T follicular helper cell (primary cell): ENCODE measurements at regions not wholly inside any gene's neighbourhood (a gene's known extent, or its start where the extent isn't known, plus 50 kb on each side); places are given as distances from the start of the nearest gene placed in this dataset.
"Not testable (repeated sequence)": the region's sequence is repeated elsewhere in the genome, so short reads cannot be mapped to it uniquely, and the experiment has no call there.

ENCODE experiments used
- DNase-seq: peaks from one replicate; pipeline ENCODE4 v3.0.0-alpha.2; 2020; ENCODE audit warnings: low read depth

DNA sequence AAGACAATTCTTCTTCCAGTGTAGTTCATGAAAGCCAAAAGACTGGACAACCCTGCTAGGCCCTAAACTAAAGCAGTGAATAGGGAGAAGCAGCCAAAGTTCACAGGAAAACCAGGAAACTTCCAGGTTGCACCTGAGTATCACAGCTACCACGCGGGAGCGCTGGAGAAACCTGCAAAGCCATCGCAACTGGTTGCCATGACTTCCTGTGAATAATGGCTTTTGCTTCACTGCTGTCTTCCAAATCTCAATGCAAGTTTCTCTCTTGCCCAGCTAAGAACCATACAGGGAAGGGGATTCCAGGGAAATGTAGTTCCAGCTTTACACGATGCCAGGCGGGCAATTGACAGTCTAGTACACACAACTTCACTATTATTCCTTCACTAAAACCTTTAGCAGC is 114.1 kb downstream of the GXYLT1 start:
- no peak for DNase-seq

DNA sequence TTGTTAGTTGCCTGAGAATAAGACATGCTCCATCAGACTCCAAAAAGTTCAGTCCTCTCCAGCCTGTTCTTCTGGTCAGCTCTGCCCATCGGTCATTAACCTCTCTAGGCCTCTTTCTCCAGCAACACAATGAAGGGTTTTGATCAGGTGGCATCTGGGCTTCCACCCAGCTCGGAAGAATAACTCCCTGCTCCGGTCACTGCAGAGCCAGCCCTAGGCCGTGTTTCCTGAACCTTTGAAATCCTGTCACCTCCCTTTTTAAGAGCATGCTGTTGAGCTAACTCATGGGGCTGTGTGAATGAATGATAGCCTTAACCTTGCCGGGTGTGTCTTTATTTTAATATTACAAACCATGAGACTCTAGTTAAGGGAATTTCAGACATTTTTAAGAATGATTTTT is 117.1 kb downstream of the GXYLT1 start:
- no peak for DNase-seq

DNA sequence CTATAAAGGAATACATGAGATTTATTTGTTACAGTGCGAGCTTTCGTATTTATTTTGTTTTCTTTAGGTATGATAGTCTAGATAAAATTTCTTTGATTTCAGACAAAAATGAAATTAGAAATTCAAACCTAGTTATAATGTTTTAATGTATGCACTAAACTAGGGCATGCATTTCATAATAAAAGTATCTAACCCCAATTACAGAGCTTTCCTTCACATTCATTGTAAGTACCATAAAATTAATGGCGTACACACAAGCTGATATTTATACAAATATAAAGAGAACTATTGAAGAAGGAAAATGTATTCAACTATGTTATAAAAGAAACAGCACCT is 120.2 kb downstream of the GXYLT1 start:
- no peak for DNase-seq

DNA sequence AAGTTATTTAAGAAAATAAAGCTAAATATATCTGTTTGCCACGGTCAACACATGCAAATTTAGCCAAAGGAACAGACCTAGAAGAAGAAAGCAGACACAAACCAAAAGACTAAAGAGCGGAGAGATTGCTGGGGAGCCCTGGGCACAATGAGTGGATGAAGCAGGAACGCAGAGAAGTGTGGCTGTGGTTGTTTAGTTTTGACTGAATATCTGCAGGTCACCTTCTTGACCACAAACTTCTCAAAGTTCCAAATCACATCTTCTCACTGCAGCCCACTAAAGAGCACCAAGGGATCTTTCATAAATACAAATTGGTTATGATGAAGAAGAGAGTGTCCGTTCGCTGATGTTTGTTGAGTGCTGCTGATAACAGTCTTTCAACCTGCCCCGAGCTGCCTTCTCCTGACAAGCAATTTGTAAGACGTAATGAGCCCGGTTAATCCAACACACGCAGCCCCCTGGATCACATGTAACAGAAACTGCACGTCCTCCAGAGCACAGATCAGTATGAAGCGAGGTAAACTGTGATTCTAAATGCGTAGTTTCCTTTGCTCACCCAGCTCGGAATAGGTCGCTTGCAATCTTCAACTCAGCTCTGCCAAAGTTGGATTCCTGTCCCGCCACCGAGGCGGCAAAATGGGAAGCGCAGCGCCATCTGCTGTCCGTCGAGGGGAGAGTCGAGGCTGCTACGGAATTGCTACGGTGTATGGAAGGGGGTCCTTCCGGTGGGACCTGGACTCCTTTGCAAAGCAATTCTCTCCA is 120.8 kb downstream of the GXYLT1 start:
- peak; percentile 47 for DNase-seq

DNA sequence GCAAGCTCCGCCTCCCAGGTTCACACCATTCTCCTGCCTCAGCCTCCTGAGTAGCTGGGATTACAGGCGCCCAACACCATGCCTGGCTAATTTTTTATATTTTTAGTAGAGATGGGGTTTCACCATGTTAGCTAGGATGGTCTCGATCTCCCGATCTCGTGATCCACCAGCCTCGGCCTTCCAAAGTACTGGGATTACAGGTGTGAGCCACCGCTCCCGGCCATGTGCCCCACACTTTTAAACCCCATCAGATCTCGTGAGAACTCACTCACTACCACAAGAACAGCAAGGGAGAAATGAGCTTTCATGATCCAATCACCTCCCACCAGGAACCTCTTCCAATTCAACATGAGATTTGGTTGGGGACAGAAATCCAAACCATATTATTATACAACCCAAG is 122.7 kb downstream of the GXYLT1 start:
- DNase-seq: not testable (repeated sequence)

DNA sequence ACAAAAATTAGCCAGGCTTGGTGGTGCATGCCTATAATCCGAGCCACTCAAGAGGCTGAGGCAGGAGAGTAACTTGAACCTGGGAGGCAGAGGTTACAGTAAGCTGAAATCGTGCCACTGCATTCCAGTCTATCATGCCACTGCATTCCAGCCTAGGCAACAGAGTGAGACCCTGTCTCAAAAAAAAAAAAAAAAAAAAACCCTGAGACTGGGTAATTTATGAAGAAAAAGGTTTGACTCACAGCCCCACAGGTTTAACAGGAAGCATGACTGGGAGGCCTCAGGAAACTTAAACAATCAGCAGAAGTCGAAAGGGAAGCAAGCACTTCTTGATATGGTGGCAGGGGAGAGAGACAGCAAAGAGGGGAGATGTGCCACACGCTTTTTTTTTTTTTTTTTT is 123.2 kb downstream of the GXYLT1 start:
- DNase-seq: no peak

DNA sequence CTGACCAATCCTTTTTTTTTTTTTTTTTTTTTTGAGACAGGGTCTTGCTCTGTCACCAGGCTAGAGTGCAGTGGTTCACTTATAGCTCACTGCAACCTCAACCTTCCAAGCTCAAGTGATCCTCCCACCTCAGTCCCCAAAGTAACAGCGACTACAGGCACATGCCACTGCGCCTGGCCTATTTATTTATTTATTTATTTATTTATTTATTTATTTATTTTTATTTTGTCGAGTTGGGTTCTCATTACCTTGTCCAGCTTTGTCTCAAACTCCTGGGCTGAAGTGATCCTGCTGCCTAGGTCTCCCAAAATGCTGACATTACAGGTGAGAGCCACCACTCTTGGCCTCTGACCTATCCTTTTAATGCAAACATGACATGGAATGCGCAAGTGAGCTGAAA is 124.4 kb downstream of the GXYLT1 start:
- no peak for DNase-seq

DNA sequence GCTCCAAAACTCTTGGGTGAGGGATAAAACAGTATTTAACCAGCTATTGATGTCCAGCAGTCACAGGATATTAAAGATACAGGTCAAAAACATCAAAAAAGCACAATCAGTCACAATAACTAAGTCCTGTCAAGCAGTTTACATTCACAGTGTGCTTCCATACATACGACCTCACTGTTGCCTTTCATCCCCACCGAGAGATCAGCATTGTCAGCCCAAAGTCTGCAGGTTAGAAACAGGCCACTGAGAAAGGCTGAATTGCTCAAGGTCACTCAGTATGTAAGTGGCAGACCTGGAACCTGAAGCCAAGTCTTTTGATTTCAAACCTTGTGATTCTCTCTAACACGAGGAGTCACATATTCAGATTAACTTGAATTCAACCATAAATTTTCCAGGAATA is 124.9 kb downstream of the GXYLT1 start:
- DNase-seq: no peak

DNA sequence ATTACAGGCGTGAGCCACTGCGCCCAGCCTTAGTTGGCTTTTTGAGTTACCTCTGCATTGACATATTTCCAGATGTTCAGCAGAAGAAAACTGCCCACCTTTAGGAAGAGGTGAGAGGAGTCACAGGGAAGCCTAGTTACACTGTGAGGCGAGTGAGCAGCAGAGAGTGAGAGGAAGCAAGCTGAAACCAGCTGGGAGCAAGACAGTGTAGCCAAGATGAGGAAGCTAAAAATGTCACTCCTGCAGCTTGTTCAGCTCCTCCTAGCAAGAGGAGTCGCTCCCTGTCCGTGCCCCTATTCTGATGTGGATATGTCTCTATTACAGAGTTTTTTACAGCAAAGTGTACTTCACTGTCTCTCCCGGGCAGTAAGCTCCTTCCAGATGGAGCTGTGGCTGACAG is 127.6 kb downstream of the GXYLT1 start:
- no peak for DNase-seq

DNA sequence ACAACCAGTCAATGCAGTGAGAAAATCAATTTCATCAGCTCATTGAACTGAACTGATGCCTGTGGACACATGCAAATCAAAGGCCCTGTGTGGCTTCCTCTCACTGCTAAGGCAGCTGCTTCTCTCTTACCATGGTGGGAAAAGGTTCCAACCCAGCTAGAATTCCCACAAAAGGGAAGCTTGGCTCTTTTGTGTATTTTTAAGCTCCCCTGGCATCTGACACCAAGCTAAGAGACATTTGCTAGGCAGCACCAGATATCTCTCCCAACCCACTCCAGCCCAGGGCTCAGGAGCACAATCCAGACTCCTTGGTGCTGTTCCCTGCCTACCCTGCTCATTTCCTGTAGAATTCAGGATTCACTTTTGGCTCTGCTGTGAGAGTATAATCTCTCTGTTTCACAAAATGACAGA is 129.6 kb downstream of the GXYLT1 start:
- DNase-seq: no peak

DNA sequence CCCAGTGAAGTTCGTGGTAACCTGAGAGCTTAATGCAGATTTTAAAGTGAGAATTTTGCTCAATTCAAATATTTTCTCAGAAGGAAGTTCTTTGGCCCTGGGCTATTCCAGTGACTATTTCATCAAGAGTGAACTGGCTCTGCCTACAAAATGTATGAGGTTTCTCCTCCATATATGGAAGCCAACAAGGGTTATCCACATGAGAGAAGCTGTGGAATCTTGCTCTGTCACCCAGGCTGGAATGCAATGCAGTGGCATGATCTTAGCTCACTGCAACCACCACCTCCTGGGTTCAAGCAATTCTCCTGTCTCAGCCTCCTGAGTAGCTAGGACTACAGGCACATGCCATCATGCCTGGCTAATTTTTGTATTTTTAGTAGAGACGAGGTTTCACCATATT is 132.2 kb downstream of the GXYLT1 start:
- not testable (repeated sequence) for DNase-seq

DNA sequence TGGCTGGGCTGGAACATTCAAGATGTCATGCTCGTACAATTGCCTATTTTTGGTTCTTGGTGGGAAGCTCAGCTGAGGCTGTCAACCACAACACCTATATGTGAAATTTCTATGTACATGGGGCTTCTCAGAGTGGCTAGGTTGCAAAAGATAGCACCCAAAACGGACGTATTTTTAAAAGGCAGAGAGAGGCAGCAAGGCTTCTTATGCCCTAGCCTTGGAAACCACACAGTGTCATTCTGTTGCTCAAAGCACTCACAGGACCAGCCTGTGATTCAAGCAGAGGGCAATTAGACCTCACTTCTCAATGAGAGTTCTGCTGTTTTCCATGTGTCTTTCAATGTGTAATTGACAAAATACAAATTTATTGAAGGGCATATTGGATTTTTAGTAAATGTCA is 134.0 kb downstream of the GXYLT1 start:
- no peak for DNase-seq

DNA sequence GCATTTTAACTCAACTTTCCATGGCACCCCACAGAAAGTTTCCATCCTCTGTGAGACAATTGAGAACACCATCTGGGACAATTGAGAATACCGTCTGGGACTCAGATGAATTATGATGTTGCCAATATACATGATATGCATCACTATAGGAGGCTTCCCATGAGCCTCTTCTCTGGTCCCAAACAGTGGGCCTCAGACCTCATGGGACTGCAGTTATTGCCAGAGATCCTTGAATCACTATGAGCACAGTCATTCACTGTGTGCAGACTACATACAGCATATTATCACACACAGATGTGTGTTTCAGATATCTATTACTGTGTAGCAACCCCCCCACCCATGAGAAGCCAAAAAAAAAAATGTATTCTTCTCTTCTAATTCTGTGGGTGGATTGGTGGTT is 134.4 kb downstream of the GXYLT1 start:
- no peak for DNase-seq

DNA sequence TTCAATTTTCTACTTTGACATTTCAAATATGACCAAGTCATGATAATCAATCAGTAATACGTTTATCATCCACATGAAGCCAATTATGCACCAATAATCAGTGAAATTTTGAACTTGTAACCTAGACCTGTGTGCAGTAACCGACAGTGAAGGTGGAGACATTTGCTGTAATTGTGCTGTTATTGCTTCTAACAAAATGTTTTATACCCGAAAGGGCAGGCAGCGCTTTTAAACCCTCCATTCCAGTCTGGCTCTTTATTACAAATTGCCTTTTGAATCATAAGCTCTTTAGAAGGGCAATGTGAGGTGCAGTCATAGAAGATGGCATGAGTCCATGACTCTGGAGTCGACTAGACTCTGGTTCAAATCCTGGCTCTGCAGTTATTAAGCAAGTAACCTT is 135.7 kb downstream of the GXYLT1 start:
- DNase-seq: no peak

DNA sequence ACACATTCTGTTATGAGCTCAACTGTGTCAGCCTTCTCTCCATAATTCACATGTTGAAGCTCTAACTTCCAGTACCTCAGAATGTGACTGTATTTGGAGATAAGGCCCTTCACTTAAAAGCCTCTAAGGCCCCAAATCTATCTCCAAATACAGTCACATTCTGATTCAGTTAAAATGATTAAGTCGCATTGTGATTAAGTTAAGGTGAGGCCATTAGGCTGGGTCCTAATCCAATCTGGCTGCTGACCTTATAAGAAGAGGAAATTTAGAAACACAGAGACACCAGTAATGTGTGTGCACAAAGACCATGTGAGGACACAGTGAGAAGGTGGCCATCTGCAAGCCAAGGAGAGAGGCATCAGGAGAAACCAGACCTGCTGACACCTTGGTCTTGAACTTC is 141.6 kb downstream of the GXYLT1 start:
- DNase-seq: no peak

DNA sequence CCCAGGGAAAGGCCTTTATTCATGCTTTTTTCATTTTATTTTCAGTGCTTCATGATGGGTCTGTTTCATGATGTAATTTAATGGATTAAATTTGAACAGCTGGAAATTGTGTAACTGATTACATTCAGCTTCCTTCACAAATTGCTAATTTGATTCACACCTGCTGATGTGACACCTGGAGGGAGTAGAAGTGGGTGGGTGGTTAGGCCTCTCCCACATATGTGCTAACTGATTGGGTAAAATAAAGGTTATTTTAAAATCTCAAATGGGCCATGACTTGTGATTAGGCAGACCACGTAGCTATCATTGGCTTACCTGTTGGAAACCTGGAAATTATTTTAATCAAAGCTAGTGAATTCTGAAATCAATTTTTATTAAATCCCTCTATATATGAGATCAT is 142.1 kb downstream of the GXYLT1 start:
- no peak for DNase-seq

DNA sequence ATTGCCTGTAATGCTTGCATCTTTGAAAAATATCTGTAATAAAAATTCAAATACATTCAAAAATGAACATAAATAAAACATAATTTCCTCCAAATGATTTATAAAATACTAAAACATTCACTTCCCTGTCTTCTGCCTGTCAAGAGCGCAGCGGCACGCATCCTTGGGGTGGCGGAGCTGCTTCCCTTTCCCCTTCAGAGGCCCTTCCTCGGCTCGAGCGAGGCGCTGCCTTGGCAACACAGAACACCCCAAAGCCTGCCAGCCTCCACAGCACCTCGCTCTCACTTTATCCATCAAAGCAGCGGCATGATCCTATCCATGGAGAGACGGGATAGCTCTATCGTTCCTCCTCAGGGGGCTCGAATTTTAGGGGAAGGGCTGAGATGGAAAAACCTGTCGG is 146.2 kb downstream of the GXYLT1 start:
- DNase-seq: no peak

DNA sequence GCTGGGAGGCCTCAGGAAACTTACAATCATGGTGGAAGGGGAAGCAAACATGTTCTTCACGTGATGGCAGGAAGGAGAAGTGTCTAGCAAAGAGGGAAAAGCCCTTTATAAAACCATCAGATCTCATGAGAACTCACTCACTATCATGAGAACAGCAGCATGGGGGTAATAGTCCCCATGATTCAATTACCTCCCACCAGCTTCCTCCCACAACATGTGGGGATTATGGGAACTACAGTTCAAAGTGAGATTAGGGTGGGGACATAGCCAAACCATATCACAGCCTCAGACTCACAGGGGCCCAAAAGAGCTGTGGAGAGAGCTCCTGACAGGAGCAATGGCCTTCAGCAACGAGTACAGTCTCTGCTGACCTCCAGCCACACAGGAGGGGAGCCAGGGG is 151.4 kb downstream of the GXYLT1 start:
- no peak for DNase-seq

DNA sequence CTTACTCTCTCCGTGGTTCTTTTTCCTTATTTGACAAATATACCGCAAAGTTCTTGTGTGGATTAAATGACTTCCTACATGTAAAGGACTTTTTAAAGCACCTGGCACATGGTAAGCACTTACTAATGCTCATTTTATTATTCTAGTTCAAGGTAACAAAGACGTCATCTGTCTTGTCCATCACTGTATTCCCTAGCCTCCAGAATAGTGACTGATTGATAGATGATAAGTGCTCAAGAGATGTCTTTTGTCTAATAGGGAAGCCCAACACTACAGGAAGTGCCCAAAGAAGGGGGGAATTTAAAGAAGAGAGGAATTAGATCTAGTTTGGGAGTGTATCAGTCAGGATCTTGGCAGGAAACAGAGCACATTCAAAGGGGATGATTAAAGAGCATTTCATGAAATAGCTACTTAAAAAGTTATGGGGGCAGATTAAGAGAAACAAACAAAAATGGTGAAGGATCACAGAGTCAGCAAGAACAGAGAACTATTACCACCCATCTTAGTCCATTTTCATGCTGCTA is 151.9 kb downstream of the GXYLT1 start:
- no peak for DNase-seq

DNA sequence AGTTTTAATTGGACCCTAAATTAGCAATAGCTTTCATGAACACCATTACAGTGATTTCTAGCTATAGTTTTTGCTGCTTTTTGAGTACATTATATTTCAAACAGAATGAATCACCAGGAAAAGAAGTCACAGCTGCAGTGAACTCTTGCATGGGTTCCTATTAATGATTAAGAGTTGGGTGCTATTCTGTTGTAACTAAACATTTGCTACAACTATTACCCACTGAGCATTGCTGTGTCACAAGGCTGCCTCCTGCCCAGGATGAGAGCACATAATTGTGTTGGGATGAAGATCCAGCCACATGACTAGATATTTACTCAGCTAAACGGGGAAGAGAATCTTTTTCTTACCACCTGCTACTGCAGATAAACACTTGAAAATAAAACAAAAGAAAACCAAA is 152.7 kb downstream of the GXYLT1 start:
- DNase-seq: no peak

DNA sequence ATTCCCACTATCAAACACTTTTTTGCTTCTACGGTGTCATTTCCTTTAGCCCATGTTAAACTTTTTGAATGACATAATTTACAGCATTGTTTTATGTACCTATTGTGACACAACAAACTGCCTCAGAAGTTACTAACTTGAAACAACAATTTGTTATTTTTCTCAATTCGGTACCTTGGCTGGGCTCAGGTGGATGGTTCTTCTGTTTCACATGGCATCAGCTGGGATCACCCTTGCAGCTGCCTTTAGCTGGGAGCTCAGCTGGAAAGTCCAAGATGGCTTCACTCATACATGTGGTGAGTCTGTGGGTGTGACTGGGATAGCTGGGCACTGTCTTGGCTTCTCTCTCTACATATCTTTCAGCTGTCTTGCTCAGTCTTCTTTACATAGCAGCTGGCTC is 156.0 kb downstream of the GXYLT1 start:
- DNase-seq: no peak

DNA sequence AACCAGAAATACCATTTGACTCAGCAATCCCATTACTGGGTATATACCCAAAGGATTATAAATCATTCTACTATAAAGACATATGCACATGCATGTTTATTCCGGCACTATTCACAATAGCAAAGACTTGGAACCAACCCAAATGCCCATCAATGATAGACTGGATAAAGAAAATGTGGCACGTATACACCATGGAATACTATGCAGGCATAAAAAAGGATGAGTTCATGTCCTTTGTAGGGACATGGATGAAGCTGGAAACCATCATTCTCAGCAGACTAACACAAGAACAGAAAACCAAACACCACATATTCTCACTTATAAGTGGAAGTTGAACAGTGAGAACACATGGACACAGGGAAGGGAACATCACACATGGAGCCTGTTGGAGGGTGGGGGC is 158.2 kb downstream of the GXYLT1 start:
- DNase-seq: not testable (repeated sequence)

DNA sequence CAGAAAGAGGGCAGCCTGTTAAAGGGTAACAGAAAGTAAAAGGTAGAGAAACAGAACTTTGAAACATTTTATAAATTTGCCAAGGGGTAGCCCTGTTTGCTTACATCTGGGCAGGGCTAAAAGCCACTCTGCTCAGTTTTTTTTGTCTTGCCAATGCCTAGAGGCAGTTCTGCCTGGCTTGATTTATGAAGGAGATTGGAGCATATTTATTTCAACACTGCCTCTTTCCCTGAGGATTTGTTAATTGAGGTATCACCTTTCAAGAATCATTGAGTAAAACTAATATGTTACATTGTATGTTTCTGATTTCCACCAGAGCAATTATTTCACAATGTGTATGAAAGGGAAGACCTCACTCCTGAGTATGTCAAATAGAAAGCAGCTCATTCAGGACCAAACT is 160.8 kb downstream of the GXYLT1 start:
- no peak for DNase-seq

DNA sequence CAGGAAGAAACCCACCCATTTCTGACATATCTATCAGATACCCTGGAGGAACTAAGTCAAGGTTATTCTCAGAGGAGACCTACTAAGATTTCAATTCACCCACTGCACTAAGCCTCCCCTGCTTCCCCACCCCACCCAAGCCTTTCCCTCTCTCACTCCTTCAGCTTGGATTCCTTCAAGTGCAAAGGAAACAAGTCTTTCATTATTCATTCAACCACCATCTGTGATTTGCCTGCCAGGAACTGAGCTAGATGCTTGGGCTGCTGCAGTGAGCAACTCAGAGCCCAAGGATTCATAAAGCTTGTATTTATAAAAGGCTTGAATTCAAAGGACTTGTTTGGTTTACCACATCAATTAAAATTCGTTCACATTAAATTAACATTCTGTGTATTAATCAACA is 161.3 kb downstream of the GXYLT1 start:
- DNase-seq: no peak
